KMS-11 (cell line): ENCODE measurements at regions not wholly inside any gene's neighbourhood (a gene's known extent, or its start where the extent isn't known, plus 50 kb on each side); places are given as distances from the start of the nearest gene placed in this dataset.

ENCODE experiments used
- H2AFZ ChIP-seq: fragments of 200-600 bp; sonication (generic); 2 replicates; pipeline ENCODE4 v1.6.1; 2016; ENCODE audit warnings: antibody characterized with exemption, mixed run types, low read depth
- H3K27ac ChIP-seq: fragments of 200-600 bp; sonication (generic); 2 replicates; pipeline ENCODE4 v1.6.1; 2016; ENCODE audit warnings: mild to moderate bottlenecking, mixed run types
- H3K27me3 ChIP-seq: fragments of 200-600 bp; sonication (generic); 2 replicates; pipeline ENCODE4 v1.6.1; 2017; ENCODE audit warnings: mild to moderate bottlenecking, low read depth, mixed run types, moderate library complexity; ENCODE audit not compliant: insufficient read depth
- H3K36me3 ChIP-seq: fragments of 200-600 bp; sonication (generic); 2 replicates; pipeline ENCODE4 v1.6.1; 2017; ENCODE audit warnings: mild to moderate bottlenecking, mixed run types; ENCODE audit not compliant: insufficient read depth
- H3K4me1 ChIP-seq: fragments of 200-600 bp; sonication (generic); 2 replicates; pipeline ENCODE4 v1.6.1; 2016; ENCODE audit warnings: mild to moderate bottlenecking, low read depth, mixed run types; ENCODE audit not compliant: poor library complexity, severe bottlenecking
- H3K4me2 ChIP-seq: fragments of 200-600 bp; sonication (generic); 2 replicates; pipeline ENCODE4 v1.7.0; 2016; ENCODE audit warnings: mild to moderate bottlenecking, mixed run types
- H3K4me3 ChIP-seq: fragments of 200-600 bp; sonication (generic); IDR thresholded peaks from 2 replicates; pipeline ENCODE4 v1.6.1; 2017; ENCODE audit warnings: low read depth, low read length, mixed read lengths; ENCODE audit not compliant: insufficient read depth
- H3K79me2 ChIP-seq: fragments of 200-600 bp; sonication (generic); 2 replicates; pipeline ENCODE4 v1.6.1; 2016; ENCODE audit warnings: low read depth, mixed run types; ENCODE audit not compliant: insufficient read depth
- H3K9ac ChIP-seq: fragments of 200-600 bp; sonication (generic); 2 replicates; pipeline ENCODE4 v1.6.1; 2016; ENCODE audit warnings: mild to moderate bottlenecking, mixed run types
- H4K20me1 ChIP-seq: fragments of 200-600 bp; sonication (generic); 2 replicates; pipeline ENCODE4 v1.6.1; 2016; ENCODE audit warnings: mild to moderate bottlenecking, mixed run types; ENCODE audit not compliant: insufficient read depth
- TF ChIP-seq, protein P1 (sequence below): fragments of 200-600 bp; sonication (generic); conservative IDR thresholded peaks from 2 replicates; pipeline ENCODE4 v1.6.1; 2017; ENCODE audit warnings: low read depth, mild to moderate bottlenecking, antibody characterized with exemption, low read length, moderate library complexity, mixed read lengths

DNA sequence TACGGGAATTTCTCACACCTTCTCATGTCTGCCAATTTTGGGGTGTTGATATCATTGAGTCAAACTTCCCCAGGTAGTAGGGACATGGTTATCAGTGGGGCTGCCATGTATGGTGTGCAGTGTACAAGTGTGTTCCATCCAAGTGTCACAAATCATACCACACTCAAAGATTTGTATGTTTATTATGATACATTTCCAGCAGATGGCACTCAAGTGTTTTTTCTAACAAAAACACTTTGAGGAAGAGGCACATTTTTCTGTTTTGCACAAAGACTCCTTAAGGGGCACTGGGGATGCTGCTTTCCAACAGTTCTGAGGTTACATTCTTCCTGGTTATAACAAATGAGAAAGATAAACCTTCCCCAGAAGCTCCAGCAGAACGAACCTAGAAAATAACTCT is 414.5 kb downstream of the REEP3 start:
- Histone ChIP-seq H3K27me3 (no peaks in the 10 kb centered on the region), H3K36me3 (no peaks in the 10 kb centered on the region), H3K27ac (no peak overlapping the region), H3K4me2 (no peak overlapping the region), H2AFZ (no peak overlapping the region), H4K20me1 (no peaks in the 10 kb centered on the region), H3K4me3 (no peak overlapping the region), H3K9ac (no peak overlapping the region), H3K4me1 (no peaks in the 10 kb centered on the region), H3K79me2 (no peaks in the 10 kb centered on the region)
- TF ChIP-seq, protein P1, sequence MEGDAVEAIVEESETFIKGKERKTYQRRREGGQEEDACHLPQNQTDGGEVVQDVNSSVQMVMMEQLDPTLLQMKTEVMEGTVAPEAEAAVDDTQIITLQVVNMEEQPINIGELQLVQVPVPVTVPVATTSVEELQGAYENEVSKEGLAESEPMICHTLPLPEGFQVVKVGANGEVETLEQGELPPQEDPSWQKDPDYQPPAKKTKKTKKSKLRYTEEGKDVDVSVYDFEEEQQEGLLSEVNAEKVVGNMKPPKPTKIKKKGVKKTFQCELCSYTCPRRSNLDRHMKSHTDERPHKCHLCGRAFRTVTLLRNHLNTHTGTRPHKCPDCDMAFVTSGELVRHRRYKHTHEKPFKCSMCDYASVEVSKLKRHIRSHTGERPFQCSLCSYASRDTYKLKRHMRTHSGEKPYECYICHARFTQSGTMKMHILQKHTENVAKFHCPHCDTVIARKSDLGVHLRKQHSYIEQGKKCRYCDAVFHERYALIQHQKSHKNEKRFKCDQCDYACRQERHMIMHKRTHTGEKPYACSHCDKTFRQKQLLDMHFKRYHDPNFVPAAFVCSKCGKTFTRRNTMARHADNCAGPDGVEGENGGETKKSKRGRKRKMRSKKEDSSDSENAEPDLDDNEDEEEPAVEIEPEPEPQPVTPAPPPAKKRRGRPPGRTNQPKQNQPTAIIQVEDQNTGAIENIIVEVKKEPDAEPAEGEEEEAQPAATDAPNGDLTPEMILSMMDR = 0 out of 2 replicates have a peak, but pooled peaks have one; percentile 26

DNA sequence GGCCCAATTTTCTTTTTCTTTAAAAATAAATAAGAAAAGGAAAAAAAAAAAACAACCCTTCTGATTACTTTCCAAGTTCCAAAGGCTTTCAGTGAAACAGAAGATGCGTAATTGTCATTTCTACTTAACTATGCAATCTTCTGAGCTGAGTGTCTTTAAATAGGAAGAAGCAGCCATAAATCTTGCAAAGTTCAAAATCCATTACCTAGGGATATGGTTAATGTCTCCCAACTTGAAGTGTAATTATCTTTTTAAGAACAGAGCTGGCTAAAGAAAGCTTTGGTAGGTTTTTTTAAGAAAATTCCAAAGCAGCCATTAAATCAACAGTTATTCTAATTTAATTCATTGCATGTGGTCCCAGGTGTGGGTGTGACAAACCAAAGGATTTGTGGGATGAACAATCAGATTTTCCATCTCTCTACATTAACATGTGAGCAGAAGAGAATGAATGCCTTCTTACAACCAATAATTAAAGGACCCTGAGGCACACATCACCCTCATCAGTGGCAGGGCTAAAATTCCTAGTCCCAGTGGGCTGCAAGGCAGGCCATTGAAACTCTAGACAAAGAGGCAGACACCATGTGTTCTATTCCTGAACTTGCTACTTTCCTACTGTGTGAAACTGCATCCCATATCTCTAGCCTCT is 419.2 kb downstream of the REEP3 start:
- TF ChIP-seq, protein P1 = no peak
- Histone ChIP-seq H2AFZ (no peak overlapping the region), H3K27ac (no peak overlapping the region), H3K9ac (no peak overlapping the region), H3K4me2 (no peak overlapping the region), H4K20me1 (no peaks in the 10 kb centered on the region), H3K36me3 (no peaks in the 10 kb centered on the region), H3K4me1 (no peaks in the 10 kb centered on the region), H3K27me3 (no peaks in the 10 kb centered on the region), H3K4me3 (no peak overlapping the region), H3K79me2 (no peaks in the 10 kb centered on the region)

DNA sequence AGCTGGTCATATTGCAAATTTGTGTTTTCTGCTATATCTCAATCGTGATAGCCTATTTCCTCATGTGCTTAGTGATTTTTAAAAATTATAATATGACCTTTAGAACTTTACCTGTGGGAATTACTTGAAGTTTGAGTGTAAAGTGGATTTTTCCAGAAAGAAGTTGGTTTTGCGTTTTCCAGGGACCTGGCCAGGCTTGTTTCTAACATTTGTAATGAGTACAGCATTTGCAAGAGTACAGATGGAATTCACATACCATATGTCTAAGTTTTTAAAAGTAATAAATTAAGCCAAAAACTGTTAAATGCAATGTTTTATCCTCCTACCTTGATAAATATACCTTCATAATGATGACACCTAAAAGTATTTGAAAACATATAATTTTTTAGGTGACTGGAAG is 443.2 kb downstream of the REEP3 start:
- no peaks in the 10 kb centered on the region for H3K79me2 ChIP-seq
- no peaks in the 10 kb centered on the region for H3K4me1 ChIP-seq

DNA sequence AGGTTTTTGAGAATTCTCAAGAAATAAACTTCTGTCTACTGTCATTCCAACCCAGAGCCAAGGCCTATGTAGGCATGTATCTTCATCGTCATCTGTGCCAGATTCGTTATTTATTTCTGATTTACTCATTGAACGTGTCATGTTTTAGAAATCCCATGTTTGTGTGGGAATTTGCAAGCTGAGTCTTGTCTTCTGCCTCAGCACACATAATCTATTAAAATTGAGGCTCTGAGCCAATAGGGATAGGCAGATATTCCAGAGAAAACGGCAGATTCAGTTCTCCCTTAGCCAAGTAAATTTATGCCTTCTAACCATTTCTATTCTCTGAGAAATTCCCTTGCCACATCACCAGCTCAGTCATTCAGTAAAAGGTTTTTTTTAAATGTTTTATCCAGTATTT is 444.6 kb downstream of the REEP3 start:
- H3K9ac ChIP-seq = no peak overlapping the region
- H3K36me3 ChIP-seq = no peaks in the 10 kb centered on the region
- H3K27me3 ChIP-seq = no peaks in the 10 kb centered on the region
- no peaks in the 10 kb centered on the region for H4K20me1 ChIP-seq
- no peak overlapping the region for H2AFZ ChIP-seq
- no peaks in the 10 kb centered on the region for H3K4me1 ChIP-seq
- TF ChIP-seq, protein P1 = no peak
- no peak overlapping the region for H3K4me2 ChIP-seq
- H3K4me3 ChIP-seq = no peak overlapping the region
- H3K27ac ChIP-seq = no peak overlapping the region
- H3K79me2 ChIP-seq = no peaks in the 10 kb centered on the region

More for the DNA sequence above, 443.2 kb downstream of the REEP3 start:
- Histone ChIP-seq H3K9ac (no peak overlapping the region), H2AFZ (no peak overlapping the region), H4K20me1 (no peaks in the 10 kb centered on the region), H3K4me2 (no peak overlapping the region), H3K4me3 (no peak overlapping the region), H3K36me3 (no peaks in the 10 kb centered on the region), H3K27me3 (no peaks in the 10 kb centered on the region), H3K27ac (no peak overlapping the region)
- TF ChIP-seq, protein P1 = no peak
